ENCODE measurements at regions not wholly inside any gene's neighbourhood (a gene's known extent, or its start where the extent isn't known, plus 50 kb on each side); places are given as distances from the start of the nearest gene placed in this dataset.

GRCh38 chr6:5871296-5871695, 135.4 kb downstream of the NRN1 start:
- peaks cover 11% of the 10 kb centered on the region for H3K9me3 Mint-ChIP-seq (ENCODE audit: unreplicated experiment)
- no peaks in the 10 kb centered on the region for H3K36me3 Mint-ChIP-seq (ENCODE audit: unreplicated experiment)
- no peak overlapping the region for H3K27ac Mint-ChIP-seq (ENCODE audit: unreplicated experiment)
- peaks cover 6% of the 10 kb centered on the region for H3K27me3 Mint-ChIP-seq (ENCODE audit: unreplicated experiment)
- TF ChIP-seq, protein P1, sequence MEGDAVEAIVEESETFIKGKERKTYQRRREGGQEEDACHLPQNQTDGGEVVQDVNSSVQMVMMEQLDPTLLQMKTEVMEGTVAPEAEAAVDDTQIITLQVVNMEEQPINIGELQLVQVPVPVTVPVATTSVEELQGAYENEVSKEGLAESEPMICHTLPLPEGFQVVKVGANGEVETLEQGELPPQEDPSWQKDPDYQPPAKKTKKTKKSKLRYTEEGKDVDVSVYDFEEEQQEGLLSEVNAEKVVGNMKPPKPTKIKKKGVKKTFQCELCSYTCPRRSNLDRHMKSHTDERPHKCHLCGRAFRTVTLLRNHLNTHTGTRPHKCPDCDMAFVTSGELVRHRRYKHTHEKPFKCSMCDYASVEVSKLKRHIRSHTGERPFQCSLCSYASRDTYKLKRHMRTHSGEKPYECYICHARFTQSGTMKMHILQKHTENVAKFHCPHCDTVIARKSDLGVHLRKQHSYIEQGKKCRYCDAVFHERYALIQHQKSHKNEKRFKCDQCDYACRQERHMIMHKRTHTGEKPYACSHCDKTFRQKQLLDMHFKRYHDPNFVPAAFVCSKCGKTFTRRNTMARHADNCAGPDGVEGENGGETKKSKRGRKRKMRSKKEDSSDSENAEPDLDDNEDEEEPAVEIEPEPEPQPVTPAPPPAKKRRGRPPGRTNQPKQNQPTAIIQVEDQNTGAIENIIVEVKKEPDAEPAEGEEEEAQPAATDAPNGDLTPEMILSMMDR (IDR thresholded peaks at IDR 0.05), result no peak
- no peak overlapping the region for H3K4me3 Mint-ChIP-seq (ENCODE audit: unreplicated experiment)
- peaks cover 9% of the 10 kb centered on the region for H3K4me1 Mint-ChIP-seq (ENCODE audit: unreplicated experiment)
- DNase-seq (ENCODE audit: extremely low spot score, unreplicated experiment), result no peak

GRCh38 chr6:5869676-5870075, 137.0 kb downstream of the NRN1 start:
- H3K4me3 Mint-ChIP-seq (ENCODE audit: unreplicated experiment), result no peak overlapping the region
- H3K27me3 Mint-ChIP-seq (ENCODE audit: unreplicated experiment), result peaks cover 6% of the 10 kb centered on the region
- H3K4me1 Mint-ChIP-seq (ENCODE audit: unreplicated experiment), result peaks cover 11% of the 10 kb centered on the region
- TF ChIP-seq, protein P1 (IDR thresholded peaks at IDR 0.05), result no peak
- DNase-seq (ENCODE audit: extremely low spot score, unreplicated experiment), result no peak
- no peak overlapping the region for H3K27ac Mint-ChIP-seq (ENCODE audit: unreplicated experiment)
- H3K9me3 Mint-ChIP-seq (ENCODE audit: unreplicated experiment), result peaks cover 11% of the 10 kb centered on the region
- H3K36me3 Mint-ChIP-seq (ENCODE audit: unreplicated experiment), result no peaks in the 10 kb centered on the region

DNA sequence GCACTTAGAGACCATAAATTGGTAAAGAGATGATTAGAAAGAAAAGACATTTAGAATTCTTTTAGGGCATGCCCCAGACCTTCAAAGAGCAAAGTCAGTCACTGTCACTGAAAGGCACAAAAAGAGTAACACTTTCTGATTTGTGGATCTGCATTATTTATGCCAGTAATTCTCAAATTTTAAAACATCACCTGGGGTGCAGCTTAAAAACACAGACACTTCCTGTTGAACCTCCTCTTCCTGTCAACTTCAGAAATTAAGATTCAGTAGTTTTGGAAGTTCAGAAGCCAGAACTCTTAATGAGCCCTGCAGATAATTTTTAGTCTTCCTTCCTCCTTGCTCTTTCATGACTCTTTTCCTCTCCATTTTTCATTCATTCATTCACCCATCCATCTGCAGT, 137.5 kb downstream of the NRN1 start:
- Mint-ChIP-seq H3K27ac (ENCODE audit: unreplicated experiment) (no peak overlapping the region), H3K4me3 (ENCODE audit: unreplicated experiment) (no peak overlapping the region), H3K9me3 (ENCODE audit: unreplicated experiment) (peaks cover 11% of the 10 kb centered on the region), H3K36me3 (ENCODE audit: unreplicated experiment) (no peaks in the 10 kb centered on the region), H3K27me3 (ENCODE audit: unreplicated experiment) (peaks cover 6% of the 10 kb centered on the region), H3K4me1 (ENCODE audit: unreplicated experiment) (peaks cover 11% of the 10 kb centered on the region)
- TF ChIP-seq, protein P1 (IDR thresholded peaks at IDR 0.05), result no peak
- no peak for DNase-seq (ENCODE audit: extremely low spot score, unreplicated experiment)

GRCh38 chr6:5866547-5867051, 140.1 kb downstream of the NRN1 start:
- Mint-ChIP-seq H3K4me1 (ENCODE audit: unreplicated experiment) (peaks cover 11% of the 10 kb centered on the region), H3K27ac (ENCODE audit: unreplicated experiment) (peak overlapping the region; percentile 62), H3K9me3 (ENCODE audit: unreplicated experiment) (peaks cover 7% of the 10 kb centered on the region), H3K27me3 (ENCODE audit: unreplicated experiment) (peaks cover 2% of the 10 kb centered on the region), H3K36me3 (ENCODE audit: unreplicated experiment) (no peaks in the 10 kb centered on the region), H3K4me3 (ENCODE audit: unreplicated experiment) (peak overlapping the region; percentile 64)
- TF ChIP-seq, protein P1 (IDR thresholded peaks at IDR 0.05), result no peak
- no peak for DNase-seq (ENCODE audit: extremely low spot score, unreplicated experiment)

GRCh38 chr6:5865506-5866031, 141.2 kb downstream of the NRN1 start:
- no peaks in the 10 kb centered on the region for H3K36me3 Mint-ChIP-seq (ENCODE audit: unreplicated experiment)
- peaks cover 11% of the 10 kb centered on the region for H3K4me1 Mint-ChIP-seq (ENCODE audit: unreplicated experiment)
- no peak overlapping the region for H3K4me3 Mint-ChIP-seq (ENCODE audit: unreplicated experiment)
- H3K27ac Mint-ChIP-seq (ENCODE audit: unreplicated experiment), result no peak overlapping the region
- peaks cover 4% of the 10 kb centered on the region for H3K9me3 Mint-ChIP-seq (ENCODE audit: unreplicated experiment)
- peaks cover 7% of the 10 kb centered on the region for H3K27me3 Mint-ChIP-seq (ENCODE audit: unreplicated experiment)
- no peak for DNase-seq (ENCODE audit: extremely low spot score, unreplicated experiment)
- TF ChIP-seq, protein P1 (IDR thresholded peaks at IDR 0.05), result no peak
